ENCODE measurements at regions not wholly inside any gene's neighbourhood (a gene's known extent, or its start where the extent isn't known, plus 50 kb on each side); places are given as distances from the start of the nearest gene placed in this dataset.

DNA sequence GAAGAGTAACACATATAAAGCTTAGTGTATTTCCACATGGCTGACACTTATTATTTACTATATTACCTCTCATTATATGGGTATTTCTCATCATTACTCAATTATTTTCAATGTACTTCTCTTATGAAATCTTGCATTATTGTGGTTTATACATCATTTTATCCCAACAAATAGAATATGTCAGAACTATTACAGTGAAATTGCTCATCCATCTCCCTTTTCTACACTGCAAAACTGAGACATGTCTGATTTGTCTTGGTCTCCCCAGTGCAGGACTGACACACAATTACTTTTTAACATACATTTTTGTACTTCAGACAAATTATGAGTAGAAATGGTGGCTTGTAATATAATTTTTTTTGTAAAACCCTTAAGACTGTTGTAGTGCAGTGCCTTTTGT lies 600.9 kb downstream of the PLCL1 start:
- TF ChIP-seq, protein P1, sequence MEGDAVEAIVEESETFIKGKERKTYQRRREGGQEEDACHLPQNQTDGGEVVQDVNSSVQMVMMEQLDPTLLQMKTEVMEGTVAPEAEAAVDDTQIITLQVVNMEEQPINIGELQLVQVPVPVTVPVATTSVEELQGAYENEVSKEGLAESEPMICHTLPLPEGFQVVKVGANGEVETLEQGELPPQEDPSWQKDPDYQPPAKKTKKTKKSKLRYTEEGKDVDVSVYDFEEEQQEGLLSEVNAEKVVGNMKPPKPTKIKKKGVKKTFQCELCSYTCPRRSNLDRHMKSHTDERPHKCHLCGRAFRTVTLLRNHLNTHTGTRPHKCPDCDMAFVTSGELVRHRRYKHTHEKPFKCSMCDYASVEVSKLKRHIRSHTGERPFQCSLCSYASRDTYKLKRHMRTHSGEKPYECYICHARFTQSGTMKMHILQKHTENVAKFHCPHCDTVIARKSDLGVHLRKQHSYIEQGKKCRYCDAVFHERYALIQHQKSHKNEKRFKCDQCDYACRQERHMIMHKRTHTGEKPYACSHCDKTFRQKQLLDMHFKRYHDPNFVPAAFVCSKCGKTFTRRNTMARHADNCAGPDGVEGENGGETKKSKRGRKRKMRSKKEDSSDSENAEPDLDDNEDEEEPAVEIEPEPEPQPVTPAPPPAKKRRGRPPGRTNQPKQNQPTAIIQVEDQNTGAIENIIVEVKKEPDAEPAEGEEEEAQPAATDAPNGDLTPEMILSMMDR (conservative IDR thresholded peaks at IDR 0.05), result no peak
- Mint-ChIP-seq H3K4me1 (no peaks in the 10 kb centered on the region), H3K27ac (ENCODE audit: unreplicated experiment) (no peak overlapping the region), H3K36me3 (ENCODE audit: low read depth) (no peaks in the 10 kb centered on the region), H3K4me3 (no peak overlapping the region), H3K9me3 (no peaks in the 10 kb centered on the region), H3K27me3 (ENCODE audit: low read depth) (peaks cover 2% of the 10 kb centered on the region)
- no peak for DNase-seq (ENCODE audit: low read depth, low spot score)

DNA sequence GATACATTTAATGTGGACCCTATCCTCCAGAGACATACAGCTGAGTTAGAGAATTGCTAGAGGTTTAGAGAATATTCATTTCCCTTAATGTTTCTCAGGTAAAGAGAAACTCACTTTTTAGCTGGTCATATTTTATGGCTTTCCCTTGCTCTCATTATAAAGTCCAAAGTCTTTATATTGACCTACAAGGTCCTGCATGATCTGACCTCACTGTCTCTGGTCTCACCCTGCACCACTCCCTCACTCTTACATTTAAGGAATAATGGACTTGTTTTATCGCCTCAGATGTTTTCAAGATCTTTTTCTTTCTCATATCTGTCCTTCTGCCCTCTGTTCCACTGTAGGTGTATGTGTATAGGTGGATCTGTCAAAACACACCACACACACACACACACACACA lies 597.3 kb downstream of the PLCL1 start:
- Mint-ChIP-seq H3K36me3 (ENCODE audit: low read depth) (no peaks in the 10 kb centered on the region), H3K4me1 (no peaks in the 10 kb centered on the region), H3K9me3 (no peaks in the 10 kb centered on the region), H3K27ac (ENCODE audit: unreplicated experiment) (no peak overlapping the region), H3K4me3 (no peak overlapping the region), H3K27me3 (ENCODE audit: low read depth) (peaks cover 3% of the 10 kb centered on the region)
- TF ChIP-seq, protein P1 (conservative IDR thresholded peaks at IDR 0.05), result no peak
- no peak for DNase-seq (ENCODE audit: low read depth, low spot score)

DNA sequence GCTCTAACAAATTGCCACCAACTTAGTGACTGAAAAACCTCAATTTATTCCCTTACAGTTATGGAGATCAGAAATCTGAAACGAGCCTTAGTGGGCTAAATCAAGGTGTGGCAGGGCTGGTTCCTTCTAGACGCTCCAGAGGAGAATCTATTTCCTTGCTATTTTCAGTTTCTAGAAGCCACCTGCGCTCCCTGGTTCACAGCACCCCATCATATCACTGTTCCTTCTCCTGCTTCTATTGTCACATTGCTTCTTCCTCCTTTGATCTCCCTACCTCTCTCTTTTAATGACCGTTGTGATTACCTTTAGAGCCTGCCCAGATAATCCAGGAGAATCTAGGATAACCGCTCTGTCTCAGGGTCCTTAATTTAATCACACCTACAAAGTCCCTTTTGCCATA lies 596.6 kb downstream of the PLCL1 start:
- no peaks in the 10 kb centered on the region for H3K9me3 Mint-ChIP-seq
- TF ChIP-seq, protein P1 (conservative IDR thresholded peaks at IDR 0.05), result no peak
- no peaks in the 10 kb centered on the region for H3K36me3 Mint-ChIP-seq (ENCODE audit: low read depth)
- no peak overlapping the region for H3K4me3 Mint-ChIP-seq
- no peak for DNase-seq (ENCODE audit: low read depth, low spot score)
- no peak overlapping the region for H3K27ac Mint-ChIP-seq (ENCODE audit: unreplicated experiment)
- peaks cover 3% of the 10 kb centered on the region for H3K27me3 Mint-ChIP-seq (ENCODE audit: low read depth)
- no peaks in the 10 kb centered on the region for H3K4me1 Mint-ChIP-seq

DNA sequence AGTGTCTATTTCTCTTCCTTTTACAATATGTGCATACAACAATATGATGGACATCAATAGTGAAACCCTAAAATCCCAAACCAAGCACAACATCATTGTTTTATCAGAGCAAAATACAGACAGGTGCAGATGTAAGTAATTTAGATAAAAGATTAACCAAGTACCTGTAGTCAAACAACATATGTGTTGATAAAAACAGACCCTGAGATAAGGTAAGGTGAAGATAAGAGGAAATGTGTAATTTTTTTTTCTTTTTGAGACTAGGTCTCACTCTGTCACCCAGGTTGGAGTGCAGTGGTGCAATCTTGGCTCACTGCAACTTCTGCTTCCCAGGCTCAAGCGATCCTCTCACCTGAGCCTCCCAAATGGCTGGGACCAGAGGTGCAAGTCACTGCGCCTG lies 589.8 kb downstream of the PLCL1 start:
- H3K9me3 Mint-ChIP-seq, result no peaks in the 10 kb centered on the region
- H3K4me3 Mint-ChIP-seq, result no peak overlapping the region
- no peak for DNase-seq (ENCODE audit: low read depth, low spot score)
- H3K27ac Mint-ChIP-seq (ENCODE audit: unreplicated experiment), result no peak overlapping the region
- TF ChIP-seq, protein P1 (conservative IDR thresholded peaks at IDR 0.05), result no peak
- H3K36me3 Mint-ChIP-seq (ENCODE audit: low read depth), result no peaks in the 10 kb centered on the region
- H3K27me3 Mint-ChIP-seq (ENCODE audit: low read depth), result peaks cover 3% of the 10 kb centered on the region
- no peaks in the 10 kb centered on the region for H3K4me1 Mint-ChIP-seq

DNA sequence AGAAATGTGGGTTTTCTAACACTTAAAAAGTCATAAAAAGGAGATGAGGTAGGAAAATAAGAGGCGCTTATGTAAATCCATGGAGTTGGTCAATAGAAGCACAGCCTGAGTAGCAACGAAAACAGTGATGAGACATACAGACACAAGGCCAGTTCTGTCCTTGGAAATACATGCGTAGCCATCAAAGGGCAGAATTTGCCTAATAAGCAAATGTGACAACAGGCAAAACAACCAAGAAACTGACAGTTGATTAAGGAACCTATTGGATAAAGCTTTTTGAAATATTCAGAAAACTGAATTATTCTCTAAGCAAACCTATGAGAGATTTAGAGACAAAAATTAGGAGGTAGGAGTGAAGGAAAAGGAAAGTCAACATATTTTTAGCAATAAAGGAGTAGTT lies 586.3 kb downstream of the PLCL1 start:
- no peaks in the 10 kb centered on the region for H3K27me3 Mint-ChIP-seq (ENCODE audit: low read depth)
- H3K36me3 Mint-ChIP-seq (ENCODE audit: low read depth), result no peaks in the 10 kb centered on the region
- DNase-seq (ENCODE audit: low read depth, low spot score), result no peak
- no peak overlapping the region for H3K27ac Mint-ChIP-seq (ENCODE audit: unreplicated experiment)
- H3K9me3 Mint-ChIP-seq, result no peaks in the 10 kb centered on the region
- H3K4me3 Mint-ChIP-seq, result no peak overlapping the region
- TF ChIP-seq, protein P1 (conservative IDR thresholded peaks at IDR 0.05), result no peak
- H3K4me1 Mint-ChIP-seq, result no peaks in the 10 kb centered on the region

DNA sequence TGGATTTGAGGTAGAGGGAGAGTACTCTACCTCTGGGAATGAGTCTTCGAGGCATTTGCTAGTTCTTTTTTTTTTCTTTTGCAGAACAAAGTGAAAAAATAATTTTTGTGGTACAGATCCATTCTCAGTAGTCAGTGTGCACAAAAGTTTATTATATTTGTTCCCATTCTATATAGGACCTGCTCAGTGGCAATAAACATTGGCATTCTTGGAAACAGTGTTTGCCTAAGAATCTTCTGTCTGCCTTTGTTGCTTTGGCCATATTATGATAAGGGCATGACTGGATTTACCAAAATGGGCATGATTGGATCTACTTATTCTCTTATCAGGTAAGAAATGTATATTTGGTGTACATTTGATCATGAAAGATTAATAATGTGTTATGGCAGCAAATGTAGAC lies 583.3 kb downstream of the PLCL1 start:
- Mint-ChIP-seq H3K4me1 (no peaks in the 10 kb centered on the region), H3K9me3 (no peaks in the 10 kb centered on the region), H3K27ac (ENCODE audit: unreplicated experiment) (no peak overlapping the region), H3K4me3 (no peak overlapping the region), H3K36me3 (ENCODE audit: low read depth) (no peaks in the 10 kb centered on the region), H3K27me3 (ENCODE audit: low read depth) (no peaks in the 10 kb centered on the region)
- DNase-seq (ENCODE audit: low read depth, low spot score), result no peak
- TF ChIP-seq, protein P1 (conservative IDR thresholded peaks at IDR 0.05), result no peak
